ENCODE measurements at regions not wholly inside any gene's neighbourhood (a gene's known extent, or its start where the extent isn't known, plus 50 kb on each side); places are given as distances from the start of the nearest gene placed in this dataset.

GRCh38 chr4:52535793-52536192 is 123.3 kb downstream of the USP46 start:
- DNase-seq (ENCODE audit: low spot score) = no peak
- Mint-ChIP-seq H3K27me3 (ENCODE audit: low read depth) (no peaks in the 10 kb centered on the region; the same call in 1 of the 2 replicates), H3K4me3 (no peak overlapping the region), H3K4me1 (peaks cover 7% of the 10 kb centered on the region), H3K9me3 (peaks cover 24% of the 10 kb centered on the region), H3K36me3 (peaks cover 7% of the 10 kb centered on the region), H3K27ac (no peak overlapping the region)
- POLR2A ChIA-PET = no interaction called here
- ATAC-seq = no peak
- CTCF ChIA-PET = no interaction called here
- TF ChIP-seq MYBL2 (CRISPR knock-in tag; IDR thresholded peaks at IDR 0.05) = no peak
- no peak for TF ChIP-seq OVOL2 (CRISPR knock-in tag; IDR thresholded peaks at IDR 0.05; ENCODE audit: borderline replicate concordance)
- TF ChIP-seq ZNF512 (CRISPR knock-in tag; IDR thresholded peaks at IDR 0.05; ENCODE audit: borderline replicate concordance) = no peak
- TF ChIP-seq STAT6 (CRISPR knock-in tag; conservative IDR thresholded peaks at IDR 0.05; ENCODE audit: low read depth) = no peak
- TF ChIP-seq CREM (CRISPR knock-in tag; IDR thresholded peaks at IDR 0.05) = no peak
- no peak for TF ChIP-seq NR1H2 (CRISPR knock-in tag; IDR thresholded peaks at IDR 0.05)
- no peak for TF ChIP-seq FOXP4 (CRISPR knock-in tag; IDR thresholded peaks at IDR 0.05)
- TF ChIP-seq FOXK1 (CRISPR knock-in tag; IDR thresholded peaks at IDR 0.05) = no peak
- no peak for TF ChIP-seq E2F4 (CRISPR knock-in tag; IDR thresholded peaks at IDR 0.05; ENCODE audit: borderline replicate concordance, low read depth)
- TF ChIP-seq ZNF121 (CRISPR knock-in tag; IDR thresholded peaks at IDR 0.05) = no peak
- no peak for TF ChIP-seq ZNF138 (CRISPR knock-in tag; conservative IDR thresholded peaks at IDR 0.05)
- no peak for TF ChIP-seq ZMAT4 (CRISPR knock-in tag; IDR thresholded peaks at IDR 0.05)
- TF ChIP-seq ELF4 (CRISPR knock-in tag; IDR thresholded peaks at IDR 0.05; ENCODE audit: low read depth) = no peak
- TF ChIP-seq GTF2I (CRISPR knock-in tag; conservative IDR thresholded peaks at IDR 0.05) = no peak
- TF ChIP-seq ZSCAN18 (CRISPR knock-in tag; IDR thresholded peaks at IDR 0.05) = no peak
- no peak for TF ChIP-seq NFATC4 (CRISPR knock-in tag; IDR thresholded peaks at IDR 0.05)
